ENCODE measurements at regions not wholly inside any gene's neighbourhood (a gene's known extent, or its start where the extent isn't known, plus 50 kb on each side); places are given as distances from the start of the nearest gene placed in this dataset.

DNA sequence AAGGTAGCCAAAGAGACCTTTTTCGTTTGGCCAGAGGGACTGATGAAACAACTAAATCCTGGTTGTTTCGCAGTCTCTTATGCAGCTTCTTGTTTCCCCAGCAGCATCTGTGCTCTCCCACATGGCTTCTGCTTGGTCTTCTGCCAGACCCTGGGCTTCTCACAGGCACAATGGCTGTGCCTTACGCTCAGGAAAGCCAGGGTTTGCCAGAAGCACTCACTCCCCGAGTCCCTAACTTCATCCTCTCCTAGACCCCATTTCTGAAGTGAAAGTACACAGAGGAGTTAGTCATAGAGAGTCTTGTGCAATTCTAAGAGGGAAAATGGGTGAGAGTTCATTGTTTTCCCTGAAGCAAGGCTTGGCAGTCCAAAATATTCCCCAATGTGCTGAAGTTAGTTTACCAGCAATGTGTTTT is 121.7 kb downstream of the EVX1 start:
- DNase-seq (ENCODE audit: low spot score) = peak; percentile 16

DNA sequence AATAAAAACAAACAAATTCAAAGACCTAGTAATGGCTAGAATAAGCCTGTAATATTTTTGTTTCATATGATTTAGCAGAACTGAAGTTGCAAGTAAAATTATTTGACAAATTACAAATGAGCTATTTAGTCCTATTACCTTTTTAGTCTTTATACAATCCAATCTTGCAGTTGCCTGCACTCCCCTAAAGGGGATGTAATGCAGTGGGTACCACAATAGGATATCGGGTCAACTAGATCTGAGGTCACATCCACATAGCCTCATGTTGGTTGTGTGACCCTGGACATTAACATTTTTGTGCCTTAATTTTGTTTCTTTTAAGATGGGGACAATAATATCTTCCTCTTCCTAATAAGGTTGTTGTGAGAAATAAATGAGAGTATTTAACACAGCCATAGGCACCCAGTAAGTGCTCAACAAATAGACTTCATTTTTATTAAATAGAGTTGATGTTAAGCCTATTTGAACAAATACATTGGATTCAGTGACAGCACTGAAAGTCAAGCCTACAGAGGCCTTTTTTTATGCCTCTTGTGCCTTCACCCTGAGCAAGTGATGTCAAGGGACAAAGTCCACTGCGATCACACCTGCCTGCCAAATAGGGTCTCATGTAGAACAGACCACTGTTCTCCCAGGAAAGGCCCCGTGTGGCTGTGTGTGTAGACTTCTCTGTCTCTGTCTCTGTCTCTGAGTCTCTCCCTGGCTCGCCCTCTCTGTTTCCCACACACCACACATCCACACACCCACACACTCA is 124.8 kb downstream of the EVX1 start:
- no peak for DNase-seq (ENCODE audit: low spot score)

- no peak for DNase-seq (ENCODE audit: low spot score)
Measured at GRCh38 chr7:27367933-27368549, 125.4 kb downstream of the EVX1 start.

- no peak for DNase-seq (ENCODE audit: low spot score)
Measured at GRCh38 chr7:27374958-27375841, 132.6 kb downstream of the EVX1 start.

DNA sequence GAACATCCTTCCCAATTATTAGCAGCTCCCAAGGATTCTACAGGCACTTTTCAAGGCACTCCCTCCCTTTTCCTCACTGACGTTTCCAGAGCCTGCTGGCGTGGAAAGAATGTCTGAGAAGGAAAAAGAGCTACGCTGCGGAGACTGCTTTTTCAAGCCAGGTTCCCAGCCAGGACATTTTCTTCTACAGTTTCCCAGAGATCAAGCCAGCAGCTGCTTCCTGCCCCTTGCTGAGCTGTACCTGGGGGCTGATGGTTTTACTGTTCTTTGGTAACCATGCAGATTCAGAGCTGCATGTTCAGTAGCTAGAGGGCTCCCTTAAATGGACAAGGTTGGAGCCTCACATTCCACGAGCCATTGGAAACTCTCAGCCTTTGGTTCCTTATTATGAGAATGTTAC is 133.4 kb downstream of the EVX1 start:
- DNase-seq (ENCODE audit: low spot score) = no peak

GRCh38 chr7:27377988-27378387 is 135.4 kb downstream of the EVX1 start:
- no peak for DNase-seq (ENCODE audit: low spot score)

DNA sequence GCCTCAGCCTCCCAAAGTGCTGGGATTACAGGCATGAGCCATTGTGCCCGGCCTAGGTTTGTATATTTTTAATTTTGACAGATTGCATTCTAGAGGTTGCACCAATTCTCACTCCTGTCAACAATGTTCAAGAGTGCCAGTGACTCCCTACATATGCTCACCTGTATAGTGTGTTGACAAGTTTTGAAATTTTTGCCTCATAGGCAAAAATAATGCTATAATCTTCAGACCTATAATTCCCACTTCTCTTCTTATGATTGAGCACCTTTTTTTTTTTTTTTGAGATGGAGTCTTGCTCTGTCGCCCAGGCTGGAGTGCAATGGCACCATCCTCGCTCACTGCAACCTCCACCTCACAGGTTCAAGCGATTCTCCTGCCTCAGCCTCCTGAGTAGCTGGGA is 139.7 kb downstream of the EVX1 start:
- DNase-seq (ENCODE audit: low spot score) = no peak

GRCh38 chr7:27386581-27386980 is 144.0 kb downstream of the EVX1 start:
- no peak for DNase-seq (ENCODE audit: low spot score)

- no peak for DNase-seq (ENCODE audit: low spot score)
Measured at GRCh38 chr7:27387864-27388263, 145.3 kb downstream of the EVX1 start.

DNA sequence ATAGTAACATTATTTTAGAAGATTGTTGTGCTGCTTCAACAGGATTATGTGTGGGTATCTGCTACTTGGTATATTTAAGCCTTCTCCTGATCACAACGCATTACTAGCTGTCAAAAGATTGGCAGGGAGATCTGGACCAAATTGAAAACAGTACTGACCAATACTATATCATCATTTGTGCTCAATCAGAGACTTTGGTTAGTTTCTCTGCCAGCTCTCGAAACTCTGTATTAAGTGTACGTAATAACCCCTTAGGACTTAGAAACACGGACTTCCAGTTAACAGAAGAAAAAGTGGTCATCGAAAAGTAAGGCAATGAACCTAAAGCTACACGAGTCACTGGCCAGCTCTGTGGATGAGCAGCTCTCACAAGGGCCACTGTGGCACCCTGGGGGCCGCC is 146.0 kb downstream of the EVX1 start:
- DNase-seq (ENCODE audit: low spot score) = no peak

- no peak for DNase-seq (ENCODE audit: low spot score)
Measured at GRCh38 chr7:27389496-27389895, 146.9 kb downstream of the EVX1 start.

GRCh38 chr7:27392477-27392876 is 149.9 kb downstream of the EVX1 start:
- no peak for DNase-seq (ENCODE audit: low spot score)

GRCh38 chr7:27394871-27395270 is 152.3 kb downstream of the EVX1 start:
- DNase-seq (ENCODE audit: low spot score) = no peak

GRCh38 chr7:27395626-27396025 is 153.0 kb downstream of the EVX1 start:
- no peak for DNase-seq (ENCODE audit: low spot score)

GRCh38 chr7:27397503-27397902 is 154.9 kb downstream of the EVX1 start:
- DNase-seq (ENCODE audit: low spot score) = no peak

- DNase-seq (ENCODE audit: low spot score) = no peak
Measured at GRCh38 chr7:27398851-27399250, 156.2 kb downstream of the EVX1 start.

DNA sequence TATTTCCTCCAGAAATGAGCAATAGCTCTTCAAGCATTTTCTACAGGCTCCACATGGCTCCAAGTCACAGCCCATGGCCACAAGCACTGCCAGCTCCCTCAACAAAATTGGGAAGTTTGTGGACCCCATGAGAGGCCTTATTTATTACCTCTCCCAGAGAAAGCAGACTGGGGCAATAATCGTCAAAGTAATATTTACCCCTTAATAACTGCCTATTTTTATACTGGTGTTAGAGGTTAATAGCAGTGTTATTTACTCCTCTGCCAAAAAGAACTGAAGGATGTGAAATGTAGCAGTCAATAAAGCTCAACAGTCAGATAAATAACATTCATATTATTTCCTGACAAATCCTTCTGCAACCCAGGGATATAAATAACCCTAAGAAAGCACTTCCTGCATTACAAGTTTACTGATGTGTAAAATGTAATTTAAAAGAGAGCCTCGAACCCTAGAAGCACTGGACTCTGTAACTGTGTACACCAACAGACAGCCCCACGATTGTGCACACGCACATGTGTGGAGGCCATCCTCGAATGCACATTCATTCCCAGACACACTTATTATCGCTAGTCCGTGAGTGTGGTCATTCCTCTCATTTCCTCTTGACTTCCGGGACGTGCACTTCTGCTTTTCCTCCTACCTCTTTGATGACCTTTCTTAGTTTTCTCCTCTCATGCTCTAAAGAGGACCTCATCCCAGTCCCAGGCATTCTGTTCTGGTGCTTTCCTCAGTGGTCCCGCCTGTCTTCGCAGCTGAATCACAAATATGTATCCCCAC is 157.4 kb downstream of the EVX1 start:
- DNase-seq (ENCODE audit: low spot score) = no peak

DNA sequence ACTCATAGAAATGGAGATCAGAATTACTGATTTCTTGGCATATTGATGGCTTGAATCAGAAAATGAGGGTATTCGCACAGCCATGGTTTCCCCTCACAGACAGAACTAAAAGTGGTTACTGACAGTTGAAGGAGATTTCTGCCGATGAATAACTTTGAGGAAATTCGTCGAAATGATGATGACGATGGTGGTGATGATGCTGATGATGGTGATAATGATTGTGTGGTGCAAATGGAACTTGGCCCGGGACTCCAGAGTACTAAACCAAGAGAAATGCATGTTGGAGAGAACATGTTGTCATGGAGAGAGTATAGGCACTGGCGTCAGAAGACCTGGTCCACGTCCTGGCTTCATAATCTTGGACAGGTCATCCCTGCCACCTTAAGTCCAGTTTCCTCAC is 163.2 kb downstream of the EVX1 start:
- no peak for DNase-seq (ENCODE audit: low spot score)

DNA sequence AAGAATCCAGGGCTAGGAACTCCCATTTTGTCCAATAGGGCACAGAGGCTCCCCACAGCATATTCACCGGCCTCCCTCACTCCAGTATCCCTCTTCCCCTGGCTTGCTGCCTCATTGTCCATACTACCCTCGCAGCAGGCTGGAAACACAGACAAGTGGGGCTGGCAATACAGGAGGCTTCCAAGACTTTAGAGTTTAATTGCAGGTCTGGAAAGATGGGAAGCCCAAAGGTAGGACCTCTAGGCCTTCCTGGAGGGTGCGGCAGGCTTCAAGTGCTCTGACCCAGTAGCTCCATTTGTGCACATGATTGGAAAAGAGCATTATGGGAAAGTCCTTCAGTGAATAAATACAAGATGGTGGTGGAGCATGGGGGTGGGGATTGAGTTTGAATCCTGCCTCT is 166.7 kb downstream of the EVX1 start:
- no peak for DNase-seq (ENCODE audit: low spot score)

GRCh38 chr7:27409776-27410175 is 167.2 kb downstream of the EVX1 start:
- no peak for DNase-seq (ENCODE audit: low spot score)

DNA sequence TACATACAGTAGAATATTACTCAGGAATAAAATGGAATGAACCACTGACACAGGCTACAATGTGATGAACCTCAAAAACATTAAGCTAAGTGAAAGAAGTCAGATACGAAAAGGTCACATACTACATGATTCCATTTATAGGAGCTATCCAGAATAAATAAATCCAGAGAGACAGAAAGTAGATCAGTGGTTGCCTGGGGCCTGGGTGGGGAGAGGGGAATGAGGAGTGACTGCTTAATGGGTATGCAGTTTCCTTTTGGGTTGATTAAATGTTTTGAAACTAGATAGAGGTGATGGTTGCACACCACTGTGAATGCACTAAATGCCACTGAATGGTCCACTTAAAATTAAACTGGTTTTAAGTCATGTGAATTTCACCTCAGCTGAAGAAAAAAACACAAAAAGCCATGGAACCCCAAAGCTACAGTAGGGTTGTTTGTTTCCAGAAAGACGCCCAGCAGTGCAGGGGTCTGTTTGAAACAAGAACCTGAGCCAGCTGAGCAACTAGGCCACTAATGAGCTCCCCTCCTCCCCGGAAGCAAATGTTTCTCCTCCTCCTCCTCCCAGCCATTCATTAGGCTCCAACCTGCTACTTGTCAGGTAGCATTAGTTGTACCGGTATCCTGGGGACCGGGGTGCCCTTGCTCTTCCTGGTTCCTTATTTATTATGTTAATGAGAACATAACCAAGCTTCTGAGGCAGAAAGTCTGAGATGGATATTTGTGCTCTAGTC is 168.4 kb downstream of the EVX1 start:
- no peak for DNase-seq (ENCODE audit: low spot score)

DNA sequence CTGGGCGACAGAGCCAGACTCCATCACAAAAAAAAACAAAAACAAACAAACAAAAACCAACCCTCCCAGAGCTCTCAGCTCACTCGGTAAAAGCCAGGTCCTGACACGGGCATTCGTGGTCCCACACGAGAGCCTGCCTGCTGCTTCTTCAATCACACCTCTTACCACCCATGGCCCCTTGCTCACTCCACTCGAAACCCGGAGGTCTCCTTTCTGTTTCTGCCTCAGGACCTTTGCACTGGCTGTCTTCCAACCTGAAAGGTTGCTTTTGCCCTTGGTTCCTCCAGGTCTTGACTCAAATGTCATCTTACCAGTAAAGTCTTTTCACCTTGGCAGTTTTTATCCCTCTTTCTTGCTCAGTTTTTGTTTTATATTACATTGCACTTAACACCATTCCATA is 169.6 kb downstream of the EVX1 start:
- DNase-seq (ENCODE audit: low spot score) = no peak
